Thyroid gland (tissue), 4 donors: ENCODE measurements at regions not wholly inside any gene's neighbourhood (a gene's known extent, or its start where the extent isn't known, plus 50 kb on each side); places are given as distances from the start of the nearest gene placed in this dataset.

Experiments
- DNase-seq, 2 donors: peaks; one replicate each; pipeline ENCODE4 v3.0.0-alpha.2; 2019
- H3K27ac ChIP-seq, 3 donors: fragments of 200-600 bp; sonication (generic); 1 replicate in 2 of 3; 2 replicates in 1 of 3; pipeline ENCODE4 v1.5.1; 2016 to 2019; ENCODE audit warnings: mild to moderate bottlenecking in 1 of 3, moderate library complexity in 1 of 3
- H3K27me3 ChIP-seq: fragments of 200-600 bp; sonication (generic); one replicate; pipeline ENCODE4 v1.5.1; 2019
- H3K36me3 ChIP-seq, 2 donors: fragments of 200-600 bp; sonication (generic); one replicate each; pipeline ENCODE4 v1.5.1; 2016 to 2019
- H3K4me1 ChIP-seq, 2 donors: fragments of 200-600 bp; sonication (generic); one replicate each; pipeline ENCODE4 v1.5.1; 2017 to 2019
- H3K4me3 ChIP-seq, 3 donors: fragments of 200-600 bp; sonication (generic); replicated peaks in 1 of 3; 1 replicate in 2 of 3; 2 replicates in 1 of 3; pipeline ENCODE4 v1.5.1; 2016; ENCODE audit warnings: mild to moderate bottlenecking in 1 of 3
- H3K9me3 ChIP-seq: fragments of 200-600 bp; sonication (generic); one replicate; pipeline ENCODE4 v1.5.1; 2017
- CTCF ChIP-seq, 6 experiments: fragments of 200-600 bp in 3 of 6; fragments of 450-650 bp in 3 of 6; sonication (generic) in 3 of 6; IDR thresholded peaks; one replicate each; pipeline ENCODE4 v1.5.1; 2016 to 2019; ENCODE audit warnings: antibody characterized with exemption in 6 of 6, mild to moderate bottlenecking in 2 of 6, inconsistent platforms in 1 of 6, moderate library complexity in 1 of 6
- POLR2A ChIP-seq, 2 donors: fragments of 450-650 bp; IDR thresholded peaks; one replicate each; pipeline ENCODE4 v1.6.1; 2017; ENCODE audit warnings: antibody characterized with exemption in 2 of 2, mild to moderate bottlenecking in 2 of 2, moderate library complexity in 1 of 2
- WGBS, 2 donors: methylation state at CpG; one replicate each; pipeline ENCODE4 v1.1.5; 2017; 5-methylcytosine and 5-hydroxymethylcytosine counted together
- intact Hi-C: fragments of 100-400 bp; cut with DNase I; formaldehyde crosslinking; loops from one replicate; pipeline ENCODE4 v1.15.1; 2023

DNA sequence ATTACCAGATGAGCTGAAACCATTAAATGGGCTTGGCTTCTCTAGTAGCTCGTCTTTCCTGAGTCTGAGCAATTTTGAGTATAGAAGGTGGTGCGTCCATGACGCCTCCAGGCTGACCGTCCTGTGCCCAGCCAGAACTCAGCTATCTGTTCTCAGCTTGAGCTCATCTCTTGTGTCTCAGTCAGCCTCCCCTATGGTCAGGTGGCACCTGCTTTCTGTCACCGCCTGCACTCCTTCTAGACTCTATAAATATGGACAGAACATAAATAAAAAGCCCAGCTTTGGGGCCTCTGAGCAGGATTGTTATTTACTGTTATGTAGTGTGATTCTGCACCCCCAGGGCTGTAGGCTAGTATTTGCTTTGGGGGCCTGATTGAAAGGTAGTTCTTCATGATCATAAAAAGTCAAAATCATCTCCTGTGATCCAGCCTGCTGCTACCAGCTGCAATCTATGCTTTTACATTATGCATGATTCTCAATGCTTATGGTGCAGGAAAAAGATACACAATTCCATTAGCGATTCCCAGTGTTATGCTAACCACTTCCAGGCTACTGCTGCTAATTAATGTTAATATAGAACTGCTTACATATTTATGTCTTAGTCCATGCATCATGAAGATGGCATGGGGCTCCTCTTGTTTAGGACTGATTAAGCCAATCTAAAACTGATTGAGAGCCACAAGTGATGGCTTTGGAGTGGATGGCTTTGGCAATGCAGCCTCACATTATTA lies 72.5 kb upstream of the TMTC4 start:
- intact Hi-C loops, result no loop called here

GRCh38 chr13:100738176-100738855 lies 63.7 kb upstream of the TMTC4 start:
- no peak for DNase-seq
- H3K4me3 ChIP-seq, result no peak overlapping the region
- no peaks in the 10 kb centered on the region for H3K4me1 ChIP-seq
- no peak overlapping the region for H3K27ac ChIP-seq
- H3K27me3 ChIP-seq, result no peaks in the 10 kb centered on the region
- H3K9me3 ChIP-seq, result no peaks in the 10 kb centered on the region
- no peaks in the 10 kb centered on the region for H3K36me3 ChIP-seq
- intact Hi-C loops, result no loop called here
- 89 to 92% methylated on average over 8 of the region's 8 CpGs for WGBS, 2 donors
- TF ChIP-seq POLR2A (IDR thresholded peaks at IDR 0.05) (no peak), CTCF (IDR thresholded peaks at IDR 0.05) (no peak)

More for the DNA sequence above, 72.5 kb upstream of the TMTC4 start:
- no peaks in the 10 kb centered on the region for H3K9me3 ChIP-seq
- H3K4me1 ChIP-seq, result no peaks in the 10 kb centered on the region
- no peaks in the 10 kb centered on the region for H3K36me3 ChIP-seq
- DNase-seq, result no peak
- no peaks in the 10 kb centered on the region for H3K27me3 ChIP-seq
- TF ChIP-seq POLR2A (IDR thresholded peaks at IDR 0.05) (no peak), CTCF (IDR thresholded peaks at IDR 0.05) (no peak)
- H3K27ac ChIP-seq, result no peak overlapping the region
- WGBS, 2 donors, result 88 to 90% methylated on average over 6 of the region's 6 CpGs
- H3K4me3 ChIP-seq, result no peak overlapping the region

- Histone ChIP-seq H3K27me3 (no peaks in the 10 kb centered on the region), H3K27ac (no peak overlapping the region), H3K9me3 (no peaks in the 10 kb centered on the region), H3K36me3 (no peaks in the 10 kb centered on the region), H3K4me3 (no peak overlapping the region), H3K4me1 (no peaks in the 10 kb centered on the region)
- no peak for DNase-seq
- intact Hi-C loops, result no loop called here
- TF ChIP-seq POLR2A (IDR thresholded peaks at IDR 0.05) (no peak), CTCF (IDR thresholded peaks at IDR 0.05) (no peak)
- WGBS, 2 donors, result 86% methylated on average over 5 to 9 of the region's 9 CpGs
Observed at GRCh38 chr13:100735494-100735893, 60.9 kb upstream of the TMTC4 start.

DNA sequence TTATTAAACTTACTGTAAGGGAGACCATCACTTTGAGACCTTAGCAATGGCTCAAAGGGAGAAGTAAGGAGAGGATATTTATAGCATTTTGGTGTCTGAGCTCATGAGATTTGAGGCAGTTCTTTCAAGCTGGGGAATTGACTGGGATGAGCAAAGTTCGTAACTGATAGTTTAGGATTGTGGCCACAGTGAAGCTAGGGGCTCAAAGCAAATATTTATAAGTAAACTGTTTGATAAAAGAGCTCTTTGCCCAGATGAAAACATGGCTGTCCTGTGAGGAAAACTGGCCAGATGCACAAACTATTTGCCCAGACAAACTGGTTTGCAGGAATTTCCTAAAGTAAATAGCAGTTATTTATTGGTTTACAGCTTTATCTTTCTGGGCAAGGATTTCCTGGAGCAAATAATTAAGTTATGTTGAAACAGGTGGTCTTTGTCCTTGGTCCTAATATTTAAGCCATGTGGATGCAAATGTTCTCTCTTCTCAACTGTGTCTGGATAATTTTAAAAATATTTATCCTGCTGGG lies 59.7 kb upstream of the TMTC4 start:
- 67 to 69% methylated on average over 1 of the region's 1 CpG for WGBS, 2 donors
- intact Hi-C loops, result no loop called here

More for the DNA sequence above, 59.7 kb upstream of the TMTC4 start:
- no peak for TF ChIP-seq CTCF (IDR thresholded peaks at IDR 0.05)
- Histone ChIP-seq H3K4me3 (no peak overlapping the region), H3K36me3 (no peaks in the 10 kb centered on the region), H3K27ac (no peak overlapping the region), H3K4me1 (no peaks in the 10 kb centered on the region), H3K9me3 (no peaks in the 10 kb centered on the region), H3K27me3 (no peaks in the 10 kb centered on the region)
- no peak for DNase-seq
